Hepatic stellate cell (primary cell): ENCODE measurements at regions not wholly inside any gene's neighbourhood (a gene's known extent, or its start where the extent isn't known, plus 50 kb on each side); places are given as distances from the start of the nearest gene placed in this dataset.
"Not testable (repeated sequence)": the region's sequence is repeated elsewhere in the genome, so short reads cannot be mapped to it uniquely, and the experiment has no call there.

Experiments
- DNase-seq: peaks from one replicate; pipeline ENCODE4 v3.0.0; 2011; ENCODE audit warnings: low spot score

GRCh38 chr10:124180947-124181549 is 87.7 kb upstream of the CHST15 start:
- DNase-seq = no peak

DNA sequence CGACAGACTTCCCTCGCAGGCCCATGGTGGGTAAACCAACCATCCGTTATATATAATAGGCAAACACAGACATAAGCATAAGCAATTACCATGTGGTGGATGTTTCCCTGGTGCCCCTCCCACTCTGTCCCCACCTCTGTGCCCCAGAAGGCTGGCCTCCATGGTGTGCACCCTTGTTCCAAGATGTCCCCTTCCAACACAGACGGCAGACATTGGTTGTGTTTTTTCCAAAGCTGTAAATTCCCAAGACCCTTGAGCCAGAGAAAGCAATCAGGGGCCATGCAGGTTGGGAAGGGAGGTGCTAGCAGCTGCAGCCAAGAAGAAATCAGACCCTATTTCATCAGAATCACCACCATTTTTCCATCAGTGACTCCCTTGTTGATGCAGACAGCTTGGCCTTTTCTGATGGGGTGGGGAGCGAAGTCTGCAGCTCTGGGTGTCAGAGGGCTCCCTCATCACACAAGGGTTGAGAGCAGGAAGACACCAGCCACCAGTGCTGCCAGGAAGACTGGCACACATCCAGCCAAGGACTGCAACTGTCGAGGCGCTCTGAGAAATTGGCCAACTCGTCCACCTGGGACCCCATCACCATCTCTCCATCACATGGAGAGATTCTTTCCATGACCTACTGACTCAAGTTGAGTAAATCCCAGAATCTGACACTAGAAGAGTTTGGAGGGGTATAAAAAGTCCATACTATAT is 86.8 kb upstream of the CHST15 start:
- DNase-seq = no peak

GRCh38 chr10:124179308-124180043 is 86.1 kb upstream of the CHST15 start:
- DNase-seq = no peak

DNA sequence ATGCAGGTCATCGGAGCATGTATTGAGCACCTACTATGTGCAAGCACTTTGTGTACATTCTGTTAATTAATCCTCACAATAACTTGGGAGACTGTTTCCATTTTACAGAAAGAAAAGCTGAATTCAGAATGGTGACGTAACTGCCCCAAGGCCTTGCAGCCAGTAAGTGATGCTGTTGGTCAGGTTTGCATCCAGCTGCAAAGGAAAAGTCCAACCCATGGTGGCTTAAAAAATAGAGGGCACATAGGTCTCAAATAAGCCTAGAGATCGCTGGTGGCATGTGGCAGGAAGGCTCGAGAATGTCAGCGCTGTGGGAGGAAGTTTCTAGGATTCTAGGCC is 83.8 kb upstream of the CHST15 start:
- DNase-seq = no peak

GRCh38 chr10:124176349-124177179 is 83.2 kb upstream of the CHST15 start:
- no peak for DNase-seq

- no peak for DNase-seq
Observed at GRCh38 chr10:124175701-124176348, 82.4 kb upstream of the CHST15 start.

DNA sequence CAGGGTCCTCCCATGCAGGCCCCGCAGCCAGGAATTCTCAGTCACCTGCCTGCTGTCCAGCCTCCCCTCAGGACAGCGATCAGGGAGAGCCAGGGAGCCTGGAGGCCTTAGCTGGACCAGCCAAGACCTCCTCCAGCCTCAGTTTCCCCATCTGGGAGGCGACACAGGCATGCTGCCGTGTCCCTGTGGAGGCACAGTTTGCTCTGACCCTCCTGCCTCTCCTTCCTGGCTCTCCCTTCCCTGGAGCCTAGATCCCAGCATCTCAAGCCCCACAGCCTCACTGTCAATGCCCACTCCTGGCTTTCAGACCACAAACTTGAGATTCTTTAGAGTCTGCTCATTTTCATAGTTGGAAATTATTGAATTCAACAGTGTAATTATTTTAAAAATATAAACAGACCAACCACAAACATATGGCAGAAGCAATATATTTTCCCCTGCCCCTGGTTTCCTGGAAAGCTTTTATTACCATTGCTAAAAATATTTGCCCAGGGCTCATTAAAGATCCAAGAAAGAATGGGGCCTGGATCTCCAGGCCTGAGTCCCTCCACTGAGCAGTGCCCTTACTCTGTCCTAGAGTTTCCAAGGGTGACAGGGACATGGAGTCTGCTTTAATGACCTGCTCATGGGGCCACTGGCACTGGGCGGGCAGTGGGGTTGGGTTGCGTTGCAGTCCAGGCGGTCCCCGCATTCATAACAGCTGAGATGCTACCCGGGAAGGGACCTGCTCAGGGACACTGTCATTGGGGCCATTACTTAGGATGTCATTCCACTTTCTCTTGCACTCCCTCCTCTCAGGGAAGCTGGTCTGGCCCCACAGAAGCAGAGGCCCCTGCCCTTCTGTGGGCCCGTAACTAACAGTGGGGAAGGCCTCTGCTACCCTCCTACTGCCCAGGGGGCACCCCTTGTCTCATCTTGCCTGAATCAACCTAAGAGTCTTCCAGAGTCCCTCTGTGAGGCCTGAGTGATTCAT is 81.6 kb upstream of the CHST15 start:
- no peak for DNase-seq

DNA sequence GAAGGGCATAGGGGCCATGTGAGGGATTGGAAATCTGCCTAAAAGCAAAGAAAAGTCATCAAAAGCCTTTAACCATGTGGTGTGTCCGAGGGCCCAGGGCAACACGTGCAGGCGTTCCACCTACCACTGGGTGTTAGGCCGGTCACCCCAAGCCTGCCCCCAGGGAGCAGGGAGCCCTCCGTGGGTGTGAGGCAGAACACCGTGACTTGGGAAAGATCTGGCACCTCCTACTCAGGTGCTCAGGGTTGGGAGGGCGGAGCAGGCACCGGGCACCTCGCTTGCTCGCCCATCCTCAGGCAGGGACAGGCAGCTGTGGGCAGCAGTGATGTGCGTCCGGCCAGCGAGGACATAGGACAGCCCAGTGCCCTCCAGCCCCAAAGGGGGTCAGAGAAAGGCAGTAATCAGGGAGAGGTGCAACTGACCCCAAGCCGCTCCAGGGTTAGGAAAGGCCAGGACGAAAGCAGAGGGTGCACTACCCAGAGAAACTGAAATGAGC is 80.7 kb upstream of the CHST15 start:
- no peak for DNase-seq

DNA sequence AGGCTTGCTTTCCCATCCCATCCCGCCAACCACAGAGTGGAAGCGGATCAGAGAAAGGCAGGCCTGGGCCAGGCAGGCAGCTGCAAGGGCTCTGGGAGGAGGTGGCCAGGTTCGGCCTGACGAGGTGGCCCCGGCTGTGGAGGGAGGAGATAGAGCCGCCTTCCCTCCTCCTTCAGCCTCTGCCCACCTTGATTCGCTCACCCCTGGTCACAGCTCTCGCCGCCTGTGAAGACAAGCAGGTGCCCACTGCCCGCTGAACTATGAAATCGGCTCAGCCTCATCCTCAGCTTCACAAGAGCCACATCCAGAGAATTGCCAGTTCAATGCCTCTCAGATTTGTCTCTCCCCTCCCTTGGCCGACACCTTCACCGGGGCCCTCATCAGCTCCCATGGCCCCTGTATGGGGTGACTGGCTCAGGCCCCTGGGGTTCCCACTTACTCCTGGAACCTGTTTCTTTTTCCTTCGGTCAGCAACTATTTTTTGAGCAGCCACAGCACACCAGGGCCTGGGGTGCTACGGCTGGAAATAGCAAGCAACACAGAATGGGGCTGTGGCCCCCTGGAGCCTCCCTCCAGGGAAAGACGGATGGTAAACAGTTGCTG is 80.0 kb upstream of the CHST15 start:
- no peak for DNase-seq

DNA sequence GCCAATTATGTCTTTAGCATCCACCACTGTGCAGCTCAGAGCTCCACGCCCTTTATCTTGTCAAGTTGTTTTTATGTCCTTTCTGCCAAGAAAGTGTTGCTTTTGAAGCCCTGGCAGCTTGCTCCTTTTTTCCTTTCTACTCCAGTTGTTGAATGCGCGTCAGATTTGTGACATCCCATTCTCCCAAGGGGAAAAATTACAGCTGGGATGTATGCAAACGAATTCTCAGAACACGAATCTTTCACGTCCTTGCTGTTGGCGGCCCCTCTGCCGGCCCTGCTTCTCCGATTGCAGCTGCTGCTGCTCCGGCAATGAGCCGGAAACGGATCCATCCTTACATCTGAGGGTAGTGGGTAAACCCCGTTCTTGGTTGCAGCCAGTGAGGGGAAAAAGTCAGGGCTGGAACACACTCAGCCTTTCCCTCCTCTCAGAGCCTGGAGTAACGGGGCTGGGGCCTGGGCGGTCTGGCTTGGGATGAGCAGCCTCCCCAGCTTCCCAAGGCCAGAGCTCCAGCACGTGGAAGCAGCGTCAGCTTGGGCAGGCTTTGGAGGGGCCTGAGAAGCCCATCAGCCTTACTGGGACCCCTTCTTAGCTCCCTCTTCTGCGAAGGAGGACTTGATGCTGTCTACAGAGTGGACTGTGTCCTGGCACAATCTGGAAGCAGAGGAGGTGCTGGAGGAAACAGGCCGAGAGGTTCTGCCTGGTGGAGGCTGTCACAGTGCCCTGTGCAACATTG is 79.0 kb upstream of the CHST15 start:
- no peak for DNase-seq

- DNase-seq = no peak
Observed at GRCh38 chr10:124171561-124171960, 78.2 kb upstream of the CHST15 start.

- DNase-seq = no peak
Observed at GRCh38 chr10:124170631-124171030, 77.2 kb upstream of the CHST15 start.

DNA sequence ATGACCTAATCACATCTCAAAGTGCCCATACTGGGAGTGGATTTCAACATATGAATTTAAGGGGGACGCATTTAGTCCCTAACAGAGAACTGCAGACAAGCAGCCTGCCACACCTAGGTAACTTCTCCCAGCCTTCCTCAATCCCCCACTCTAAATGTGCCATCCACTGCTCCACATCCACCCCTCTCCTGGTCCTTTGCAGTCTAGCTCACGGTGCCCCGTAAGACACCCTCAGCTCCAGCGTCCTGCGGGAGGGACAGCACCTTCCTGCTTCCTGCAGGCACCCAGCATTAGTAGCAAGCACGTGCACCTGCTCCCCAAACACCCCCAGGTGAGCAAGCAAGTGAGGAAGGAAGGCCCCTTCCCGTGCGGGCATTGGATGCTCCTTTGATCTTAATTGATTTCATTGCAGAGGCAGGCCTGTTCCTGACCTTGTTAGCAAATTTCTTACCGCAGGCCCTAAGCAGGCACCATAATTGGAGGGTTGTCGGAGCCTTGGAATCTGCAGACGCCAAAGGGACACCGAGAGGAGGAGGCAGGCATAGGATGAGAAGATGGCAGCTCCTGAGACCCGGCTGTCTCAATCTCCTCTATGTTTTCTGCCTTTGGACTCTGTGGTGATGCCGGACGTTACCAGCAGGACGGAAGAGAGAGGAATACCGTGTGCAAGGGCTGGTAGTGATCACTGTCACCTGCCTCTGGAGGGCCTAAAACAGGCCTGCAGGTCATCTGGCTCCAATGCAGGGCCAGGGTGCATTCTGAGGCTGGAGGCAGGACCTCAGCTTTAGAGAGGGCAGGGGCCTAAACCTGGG is 75.8 kb upstream of the CHST15 start:
- no peak for DNase-seq

DNA sequence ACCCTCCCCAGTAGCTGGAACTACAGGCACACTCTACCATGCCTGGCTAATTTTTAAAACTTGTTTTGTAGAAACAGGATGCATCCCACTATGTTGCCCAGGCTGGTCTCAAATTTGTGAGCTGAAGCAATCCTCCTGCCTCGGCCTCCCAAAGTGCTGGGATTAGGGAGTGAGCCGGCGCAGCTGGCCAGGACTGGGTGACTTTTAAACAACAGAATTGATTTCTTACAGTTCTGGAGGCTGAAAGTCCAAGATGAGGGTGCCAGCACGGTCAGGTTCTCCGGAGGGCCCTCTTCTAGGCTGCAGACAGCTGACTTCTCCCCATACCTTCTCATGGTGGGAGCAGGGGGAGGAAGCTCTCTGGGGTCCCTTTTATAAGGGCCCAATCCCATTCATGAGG is 75.2 kb upstream of the CHST15 start:
- DNase-seq = no peak

GRCh38 chr10:124167925-124168324 is 74.5 kb upstream of the CHST15 start:
- not testable (repeated sequence) for DNase-seq

GRCh38 chr10:124166431-124167125 is 73.2 kb upstream of the CHST15 start:
- no peak for DNase-seq

DNA sequence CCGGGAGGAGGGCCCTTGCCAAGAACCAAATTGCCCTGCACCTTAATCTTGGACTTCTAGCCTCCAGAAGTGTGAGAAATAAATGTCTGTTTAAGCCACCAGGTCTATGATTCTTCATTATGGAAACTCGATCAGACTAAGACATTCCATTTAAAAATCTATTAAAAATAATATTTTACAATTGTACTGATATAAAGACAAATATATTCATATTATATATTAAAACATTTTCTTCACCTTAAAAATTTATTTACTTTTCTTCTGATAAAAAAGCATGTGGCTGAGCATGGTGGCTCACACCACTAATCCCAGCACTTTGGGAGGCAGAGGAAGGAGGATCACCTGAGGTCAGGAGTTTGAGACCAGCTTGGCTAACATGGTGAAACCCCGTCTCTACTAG is 72.4 kb upstream of the CHST15 start:
- no peak for DNase-seq

DNA sequence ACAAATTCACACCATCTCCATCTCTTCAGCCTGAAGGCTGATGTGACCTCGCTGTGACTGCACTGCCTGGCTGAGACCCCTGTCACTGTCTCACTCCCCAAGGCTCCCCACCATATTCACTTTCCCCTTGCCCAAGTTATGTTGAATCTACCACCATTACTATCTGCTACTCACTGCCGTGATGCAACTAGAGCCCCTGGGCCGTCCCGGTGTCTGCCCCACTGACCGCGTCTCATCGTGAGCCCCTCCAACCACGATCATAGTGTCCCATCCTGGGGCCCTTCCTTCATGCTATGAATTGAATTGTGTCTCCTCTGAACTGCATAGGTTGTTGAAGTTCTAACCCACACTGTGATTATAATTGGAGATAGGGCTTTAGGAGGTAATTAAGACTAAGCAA is 71.9 kb upstream of the CHST15 start:
- DNase-seq = no peak
